CD4-positive, alpha-beta T cell treated with Interleukin-15 for 1 hour (primary cell): ENCODE measurements at regions not wholly inside any gene's neighbourhood (a gene's known extent, or its start where the extent isn't known, plus 50 kb on each side); places are given as distances from the start of the nearest gene placed in this dataset.

Experiments used
- DNase-seq: peaks from one replicate; pipeline ENCODE4 v3.0.0-alpha.2; 2020

GRCh38 chrX:79300856-79301255 lies 66.3 kb downstream of the ITM2A start:
- DNase-seq: no peak

- DNase-seq: no peak
Observed at GRCh38 chrX:79290596-79290995, 76.5 kb downstream of the ITM2A start.

- DNase-seq: no peak
Observed at GRCh38 chrX:79288733-79289132, 78.4 kb downstream of the ITM2A start.

GRCh38 chrX:79287724-79288123 lies 79.4 kb downstream of the ITM2A start:
- DNase-seq: no peak

- DNase-seq: no peak
Observed at GRCh38 chrX:79281775-79282174, 85.4 kb downstream of the ITM2A start.

GRCh38 chrX:79270401-79270800 lies 96.7 kb downstream of the ITM2A start:
- peak; percentile 78 for DNase-seq

GRCh38 chrX:79268788-79269187 lies 98.3 kb downstream of the ITM2A start:
- DNase-seq: no peak

GRCh38 chrX:79266702-79267101 lies 100.4 kb downstream of the ITM2A start:
- DNase-seq: no peak

- no peak for DNase-seq
Observed at GRCh38 chrX:79263550-79263949, 103.6 kb downstream of the ITM2A start.

- DNase-seq: peak; percentile 63
Observed at GRCh38 chrX:79259073-79259689, 108.0 kb downstream of the ITM2A start.

- no peak for DNase-seq
Observed at GRCh38 chrX:79243691-79244090, 99.2 kb downstream of the GPR174 start.

GRCh38 chrX:79235899-79236298 lies 91.4 kb downstream of the GPR174 start:
- DNase-seq: no peak

- DNase-seq: no peak
Observed at GRCh38 chrX:79231662-79232061, 87.2 kb downstream of the GPR174 start.
